Stimulated activated naive CD8-positive, alpha-beta T cell treated with anti-CD3 and anti-CD28 coated beads, Interleukin-15, Interleukin-2, amounts not matched to agents 100 ng/mL and 50 ng/mL, for 24 hours (primary cell): ENCODE measurements at regions not wholly inside any gene's neighbourhood (a gene's known extent, or its start where the extent isn't known, plus 50 kb on each side); places are given as distances from the start of the nearest gene placed in this dataset.

Experiments
- H3K27ac Mint-ChIP-seq: one replicate; pipeline ENCODE4 v1.8.0; 2021; ENCODE audit warnings: mild to moderate bottlenecking, mixed read lengths
- H3K27me3 Mint-ChIP-seq: one replicate; pipeline ENCODE4 v1.8.0; 2021; ENCODE audit warnings: mixed read lengths
- H3K36me3 Mint-ChIP-seq: one replicate; pipeline ENCODE4 v1.8.0; 2021; ENCODE audit warnings: low read depth, mixed read lengths
- H3K4me1 Mint-ChIP-seq: one replicate; pipeline ENCODE4 v1.8.0; 2021; ENCODE audit warnings: low read depth, mixed read lengths
- H3K4me3 Mint-ChIP-seq: one replicate; pipeline ENCODE4 v1.8.0; 2021; ENCODE audit warnings: mild to moderate bottlenecking, mixed read lengths
- H3K9me3 Mint-ChIP-seq: one replicate; pipeline ENCODE4 v1.8.0; 2021; ENCODE audit warnings: mixed read lengths

GRCh38 chr2:220994846-220995245 lies 577.3 kb downstream of the EPHA4 start:
- H3K4me3 Mint-ChIP-seq = no peak overlapping the region
- H3K27me3 Mint-ChIP-seq = peaks cover 9% of the 10 kb centered on the region
- no peaks in the 10 kb centered on the region for H3K36me3 Mint-ChIP-seq
- H3K4me1 Mint-ChIP-seq = no peaks in the 10 kb centered on the region
- no peaks in the 10 kb centered on the region for H3K9me3 Mint-ChIP-seq
- no peak overlapping the region for H3K27ac Mint-ChIP-seq

GRCh38 chr2:220995581-220995980 lies 576.5 kb downstream of the EPHA4 start:
- Mint-ChIP-seq H3K9me3 (no peaks in the 10 kb centered on the region), H3K4me3 (no peak overlapping the region), H3K27me3 (peaks cover 9% of the 10 kb centered on the region), H3K27ac (no peak overlapping the region), H3K36me3 (no peaks in the 10 kb centered on the region), H3K4me1 (no peaks in the 10 kb centered on the region)

- H3K4me1 Mint-ChIP-seq = no peaks in the 10 kb centered on the region
- no peaks in the 10 kb centered on the region for H3K36me3 Mint-ChIP-seq
- H3K4me3 Mint-ChIP-seq = no peak overlapping the region
Measured at GRCh38 chr2:220998156-220998555, 573.9 kb downstream of the EPHA4 start.

GRCh38 chr2:220999356-220999755 lies 572.7 kb downstream of the EPHA4 start:
- Mint-ChIP-seq H3K4me1 (no peaks in the 10 kb centered on the region), H3K27ac (no peak overlapping the region), H3K27me3 (peaks cover 4% of the 10 kb centered on the region), H3K36me3 (no peaks in the 10 kb centered on the region), H3K4me3 (no peak overlapping the region), H3K9me3 (no peaks in the 10 kb centered on the region)

More at GRCh38 chr2:220998156-220998555, 573.9 kb downstream of the EPHA4 start:
- Mint-ChIP-seq H3K9me3 (no peaks in the 10 kb centered on the region), H3K27ac (no peak overlapping the region), H3K27me3 (peaks cover 4% of the 10 kb centered on the region)

GRCh38 chr2:221001381-221001801 lies 570.7 kb downstream of the EPHA4 start:
- H3K36me3 Mint-ChIP-seq = no peaks in the 10 kb centered on the region
- H3K27ac Mint-ChIP-seq = no peak overlapping the region
- H3K9me3 Mint-ChIP-seq = no peaks in the 10 kb centered on the region
- no peaks in the 10 kb centered on the region for H3K4me1 Mint-ChIP-seq
- H3K4me3 Mint-ChIP-seq = no peak overlapping the region
- no peaks in the 10 kb centered on the region for H3K27me3 Mint-ChIP-seq

- no peaks in the 10 kb centered on the region for H3K9me3 Mint-ChIP-seq
Measured at GRCh38 chr2:221002101-221002685, 569.9 kb downstream of the EPHA4 start.

GRCh38 chr2:221005338-221005737 lies 566.8 kb downstream of the EPHA4 start:
- H3K27me3 Mint-ChIP-seq = no peaks in the 10 kb centered on the region
- H3K4me1 Mint-ChIP-seq = no peaks in the 10 kb centered on the region
- H3K4me3 Mint-ChIP-seq = no peak overlapping the region
- H3K27ac Mint-ChIP-seq = no peak overlapping the region
- H3K9me3 Mint-ChIP-seq = no peaks in the 10 kb centered on the region
- H3K36me3 Mint-ChIP-seq = no peaks in the 10 kb centered on the region

More at GRCh38 chr2:221002101-221002685, 569.9 kb downstream of the EPHA4 start:
- Mint-ChIP-seq H3K4me1 (no peaks in the 10 kb centered on the region), H3K27me3 (no peaks in the 10 kb centered on the region), H3K27ac (no peak overlapping the region), H3K36me3 (no peaks in the 10 kb centered on the region), H3K4me3 (no peak overlapping the region)

GRCh38 chr2:221006084-221006483 lies 566.0 kb downstream of the EPHA4 start:
- Mint-ChIP-seq H3K27ac (no peak overlapping the region), H3K4me3 (no peak overlapping the region), H3K36me3 (no peaks in the 10 kb centered on the region), H3K27me3 (no peaks in the 10 kb centered on the region), H3K9me3 (no peaks in the 10 kb centered on the region), H3K4me1 (no peaks in the 10 kb centered on the region)

GRCh38 chr2:221016551-221016950 lies 555.6 kb downstream of the EPHA4 start:
- no peaks in the 10 kb centered on the region for H3K4me1 Mint-ChIP-seq
- no peak overlapping the region for H3K4me3 Mint-ChIP-seq
- no peaks in the 10 kb centered on the region for H3K36me3 Mint-ChIP-seq
- H3K27ac Mint-ChIP-seq = no peak overlapping the region
- no peaks in the 10 kb centered on the region for H3K27me3 Mint-ChIP-seq
- H3K9me3 Mint-ChIP-seq = no peaks in the 10 kb centered on the region

GRCh38 chr2:221018262-221018661 lies 553.8 kb downstream of the EPHA4 start:
- no peaks in the 10 kb centered on the region for H3K27me3 Mint-ChIP-seq
- H3K27ac Mint-ChIP-seq = no peak overlapping the region
- H3K4me3 Mint-ChIP-seq = no peak overlapping the region
- H3K9me3 Mint-ChIP-seq = no peaks in the 10 kb centered on the region
- no peaks in the 10 kb centered on the region for H3K36me3 Mint-ChIP-seq
- no peaks in the 10 kb centered on the region for H3K4me1 Mint-ChIP-seq

- Mint-ChIP-seq H3K9me3 (no peaks in the 10 kb centered on the region), H3K27me3 (no peaks in the 10 kb centered on the region), H3K4me1 (no peaks in the 10 kb centered on the region), H3K4me3 (no peak overlapping the region), H3K36me3 (no peaks in the 10 kb centered on the region), H3K27ac (no peak overlapping the region)
Measured at GRCh38 chr2:221019668-221020067, 552.4 kb downstream of the EPHA4 start.

GRCh38 chr2:221022554-221022953 lies 549.5 kb downstream of the EPHA4 start:
- H3K36me3 Mint-ChIP-seq = no peaks in the 10 kb centered on the region
- H3K4me3 Mint-ChIP-seq = no peak overlapping the region
- H3K27ac Mint-ChIP-seq = no peak overlapping the region
- no peaks in the 10 kb centered on the region for H3K9me3 Mint-ChIP-seq
- peaks cover 10% of the 10 kb centered on the region for H3K4me1 Mint-ChIP-seq
- peaks cover 6% of the 10 kb centered on the region for H3K27me3 Mint-ChIP-seq

GRCh38 chr2:221025398-221025797 lies 546.7 kb downstream of the EPHA4 start:
- no peak overlapping the region for H3K4me3 Mint-ChIP-seq
- H3K4me1 Mint-ChIP-seq = peaks cover 10% of the 10 kb centered on the region
- no peak overlapping the region for H3K27ac Mint-ChIP-seq
- H3K9me3 Mint-ChIP-seq = no peaks in the 10 kb centered on the region
- H3K36me3 Mint-ChIP-seq = no peaks in the 10 kb centered on the region
- peaks cover 6% of the 10 kb centered on the region for H3K27me3 Mint-ChIP-seq

- H3K27ac Mint-ChIP-seq = no peak overlapping the region
- H3K36me3 Mint-ChIP-seq = no peaks in the 10 kb centered on the region
- peaks cover 3% of the 10 kb centered on the region for H3K27me3 Mint-ChIP-seq
- H3K4me3 Mint-ChIP-seq = no peak overlapping the region
- no peaks in the 10 kb centered on the region for H3K4me1 Mint-ChIP-seq
- no peaks in the 10 kb centered on the region for H3K9me3 Mint-ChIP-seq
Measured at GRCh38 chr2:221034026-221034701, 537.9 kb downstream of the EPHA4 start.

- Mint-ChIP-seq H3K4me3 (no peak overlapping the region), H3K27ac (no peak overlapping the region), H3K4me1 (no peaks in the 10 kb centered on the region), H3K36me3 (no peaks in the 10 kb centered on the region), H3K27me3 (peaks cover 3% of the 10 kb centered on the region), H3K9me3 (no peaks in the 10 kb centered on the region)
Measured at GRCh38 chr2:221034973-221035372, 537.1 kb downstream of the EPHA4 start.

- Mint-ChIP-seq H3K27ac (no peak overlapping the region), H3K4me3 (no peak overlapping the region), H3K36me3 (no peaks in the 10 kb centered on the region), H3K27me3 (no peaks in the 10 kb centered on the region), H3K4me1 (no peaks in the 10 kb centered on the region), H3K9me3 (no peaks in the 10 kb centered on the region)
Measured at GRCh38 chr2:221042926-221043325, 529.2 kb downstream of the EPHA4 start.
